Gastrocnemius medialis (tissue), 4 donors: ENCODE measurements at regions not wholly inside any gene's neighbourhood (a gene's known extent, or its start where the extent isn't known, plus 50 kb on each side); places are given as distances from the start of the nearest gene placed in this dataset.

Experiments
- CTCF ChIP-seq, 5 experiments: fragments of 450-650 bp in 3 of 5; fragments of 200-600 bp in 2 of 5; sonication (generic) in 2 of 5; IDR thresholded peaks in 4 of 5; conservative IDR thresholded peaks in 1 of 5; 1 replicate in 4 of 5; 2 replicates in 1 of 5; pipeline ENCODE4 v1.5.1; 2016 to 2019; ENCODE audit warnings: antibody characterized with exemption in 5 of 5, mild to moderate bottlenecking in 3 of 5, moderate library complexity in 3 of 5
- POLR2A ChIP-seq, 2 donors: fragments of 450-650 bp; IDR thresholded peaks; one replicate each; pipeline ENCODE4 v1.6.1; 2017; ENCODE audit warnings: antibody characterized with exemption in 2 of 2, mild to moderate bottlenecking in 2 of 2, moderate library complexity in 2 of 2

DNA sequence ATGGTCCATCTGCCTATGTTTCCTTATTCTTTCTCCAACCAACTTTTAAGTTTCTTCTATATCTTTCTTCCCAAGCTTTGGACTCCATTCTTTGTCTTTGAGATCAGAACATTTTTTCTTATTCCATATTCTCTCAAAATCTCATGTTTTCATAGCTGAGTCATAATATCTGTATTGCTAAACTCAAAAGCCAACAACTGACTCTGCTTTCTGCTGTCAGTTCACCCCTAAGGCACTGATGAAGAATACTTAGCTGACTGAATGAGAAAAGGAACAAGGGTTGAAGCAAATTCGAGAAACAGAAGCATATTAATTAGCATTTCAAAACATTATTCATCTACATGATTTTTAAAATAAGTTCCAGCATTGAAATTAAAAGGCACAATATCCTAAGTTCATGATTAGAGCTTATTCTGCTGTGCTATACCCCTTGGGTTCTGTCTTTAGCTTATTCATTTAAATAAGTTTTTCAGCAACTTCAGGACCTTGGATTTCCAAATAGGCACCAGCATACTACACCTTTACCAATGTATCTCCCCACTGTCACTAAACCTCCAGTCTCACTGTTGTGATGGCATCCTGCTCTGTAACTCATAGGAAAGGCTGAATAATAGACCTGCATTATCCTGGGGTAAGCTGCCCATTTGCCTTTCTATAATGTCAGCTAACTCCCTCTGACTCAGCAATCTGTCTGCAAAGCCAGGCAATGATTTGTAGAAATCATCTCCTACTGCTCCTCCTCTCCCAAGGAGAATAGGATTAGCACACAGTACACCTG is 49.9 kb upstream of the C5orf46 start:
- no peak for TF ChIP-seq POLR2A (IDR thresholded peaks at IDR 0.05)
- no peak for TF ChIP-seq CTCF (IDR thresholded peaks at IDR 0.05 in 4 of 5, conservative IDR thresholded peaks at IDR 0.05 in 1 of 5)
